ENCODE measurements at regions not wholly inside any gene's neighbourhood (a gene's known extent, or its start where the extent isn't known, plus 50 kb on each side); places are given as distances from the start of the nearest gene placed in this dataset.

- intact Hi-C loops (cut with DNase I; ENCODE audit: low total_unique reads) = no loop called here
- no peak for DNase-seq (ENCODE audit: low spot score in 2 of 2)
- TF ChIP-seq CTCF (IDR thresholded peaks at IDR 0.05) (no peak), POLR2A (IDR thresholded peaks at IDR 0.05) (no peak)
- WGBS, 2 donors = 60 to 67% methylated on average over 1 of the region's 1 CpG
- H3K4me3 ChIP-seq (ENCODE audit: low read depth, poor library complexity, severe bottlenecking) = no peak overlapping the region
These were observed 278.0 kb downstream of the CETN3 start for GRCh38 chr5:90131383-90132133.

- TF ChIP-seq CTCF (IDR thresholded peaks at IDR 0.05) = no peak
- TF ChIP-seq POLR2A (IDR thresholded peaks at IDR 0.05) = no peak
- 88 to 90% methylated on average over 1 of the region's 1 CpG for WGBS, 2 donors
- no peak overlapping the region for H3K4me3 ChIP-seq (ENCODE audit: low read depth, poor library complexity, severe bottlenecking)
- no peak for DNase-seq (ENCODE audit: low spot score in 2 of 2)
- intact Hi-C loops (cut with DNase I; ENCODE audit: low total_unique reads) = no loop called here
These were observed 281.0 kb downstream of the CETN3 start for GRCh38 chr5:90128551-90128950.

GRCh38 chr5:90119531-90119971, 290.0 kb downstream of the CETN3 start:
- 48 to 53% methylated on average over 1 of the region's 1 CpG for WGBS, 2 donors
- no peak for TF ChIP-seq POLR2A (IDR thresholded peaks at IDR 0.05)
- TF ChIP-seq CTCF (IDR thresholded peaks at IDR 0.05) = no peak
- DNase-seq (ENCODE audit: low spot score in 2 of 2) = no peak
- intact Hi-C loops (cut with DNase I; ENCODE audit: low total_unique reads) = no loop called here
- no peak overlapping the region for H3K4me3 ChIP-seq (ENCODE audit: low read depth, poor library complexity, severe bottlenecking)

GRCh38 chr5:90117005-90117404, 292.6 kb downstream of the CETN3 start:
- TF ChIP-seq CTCF (IDR thresholded peaks at IDR 0.05) = no peak
- TF ChIP-seq POLR2A (IDR thresholded peaks at IDR 0.05) = no peak
- H3K4me3 ChIP-seq (ENCODE audit: low read depth, poor library complexity, severe bottlenecking) = no peak overlapping the region
- intact Hi-C loops (cut with DNase I; ENCODE audit: low total_unique reads) = no loop called here
- no peak for DNase-seq (ENCODE audit: low spot score in 2 of 2)
- 96 to 98% methylated on average over 1 of the region's 1 CpG for WGBS, 2 donors

- 84 to 90% methylated on average over 1 of the region's 1 CpG for WGBS, 2 donors
- H3K4me3 ChIP-seq (ENCODE audit: low read depth, poor library complexity, severe bottlenecking) = no peak overlapping the region
- DNase-seq (ENCODE audit: low spot score in 2 of 2) = no peak
- TF ChIP-seq POLR2A (IDR thresholded peaks at IDR 0.05) = no peak
- TF ChIP-seq CTCF (IDR thresholded peaks at IDR 0.05) = no peak
- intact Hi-C loops (cut with DNase I; ENCODE audit: low total_unique reads) = no loop called here
These were observed 296.4 kb downstream of the CETN3 start for GRCh38 chr5:90113108-90113507.
